IMR-90 (cell line): ENCODE measurements at regions not wholly inside any gene's neighbourhood (a gene's known extent, or its start where the extent isn't known, plus 50 kb on each side); places are given as distances from the start of the nearest gene placed in this dataset.

Experiments
- ATAC-seq: fragments of 200-7000 bp; cut with Tn5 transposase; 2 replicates; pipeline ENCODE4 v1.9.1; 2020; ENCODE audit warnings: low read depth, mild to moderate bottlenecking, moderate library complexity
- BruUV-seq: library from RNA; stranded (reverse); fragments of 400-500 nt; replicated peaks from 2 replicates; lab custom pipeline; 2021; lab: Mats Ljungman, UMichigan
- CTCF ChIA-PET: fragments of 300-600 bp; formaldehyde crosslinking; extraction: SDS; loops from one replicate; lab custom pipeline; 2021; ENCODE audit warnings: antibody characterized with exemption; lab: Yijun Ruan, JAX
- POLR2A ChIA-PET: fragments of 300-600 bp; sonication (Branson Sonifier 250); formaldehyde crosslinking; loops from one replicate; lab custom pipeline; 2022; ENCODE audit warnings: antibody characterized with exemption; ENCODE audit not compliant: unreplicated experiment; lab: Charles Lee
- DNase-seq: peaks from one replicate; pipeline ENCODE4 v3.0.0; 2013
- H2AFZ ChIP-seq: replicated peaks from 2 replicates; pipeline ENCODE3; 2013; ENCODE audit warnings: low read length, mild to moderate bottlenecking; ENCODE audit not compliant: poor library complexity
- H2AK5ac ChIP-seq: 2 replicates; pipeline ENCODE4 v1.6.1; 2013; ENCODE audit warnings: low read depth, low read length, inconsistent platforms
- H2AK9ac ChIP-seq: replicated peaks from 2 replicates; pipeline ENCODE3; 2013; ENCODE audit warnings: mild to moderate bottlenecking, low read depth, low read length, moderate library complexity; ENCODE audit not compliant: poor library complexity
- H2BK120ac ChIP-seq: 2 replicates; pipeline ENCODE4 v1.6.1; 2013; ENCODE audit warnings: low read depth, low read length, inconsistent platforms
- H2BK15ac ChIP-seq: 3 replicates; pipeline ENCODE4 v1.6.1; 2013; ENCODE audit warnings: low read depth, low read length, inconsistent platforms
- H2BK20ac ChIP-seq: 2 replicates; pipeline ENCODE4 v1.6.1; 2013; ENCODE audit warnings: low read depth, mild to moderate bottlenecking, inconsistent platforms, low read length, moderate library complexity
- H2BK5ac ChIP-seq: 2 replicates; pipeline ENCODE4 v1.6.1; 2013; ENCODE audit warnings: mild to moderate bottlenecking, low read depth, low read length, inconsistent platforms; ENCODE audit not compliant: poor library complexity, severe bottlenecking
- H3K14ac ChIP-seq: replicated peaks from 2 replicates; pipeline ENCODE4 v1.6.1; 2013; ENCODE audit warnings: low read depth, low read length, inconsistent platforms
- H3K18ac ChIP-seq: 2 replicates; pipeline ENCODE4 v1.6.1; 2013; ENCODE audit warnings: low read depth, low read length, control low read depth
- H3K23ac ChIP-seq: 2 replicates; pipeline ENCODE4 v1.6.1; 2013; ENCODE audit warnings: low read depth, low read length, inconsistent platforms
- H3K27ac ChIP-seq: 2 replicates; pipeline ENCODE4 v1.5.1; 2013; ENCODE audit warnings: mild to moderate bottlenecking, control low read depth, low read length; ENCODE audit not compliant: insufficient read depth
- H3K27me3 ChIP-seq: 2 replicates; pipeline ENCODE4 v1.6.1; 2013; ENCODE audit warnings: low read length; ENCODE audit not compliant: control insufficient read depth, insufficient read depth
- H3K36me3 ChIP-seq: 2 replicates; pipeline ENCODE4 v1.6.1; 2013; ENCODE audit warnings: low read length, mixed read lengths; ENCODE audit not compliant: control insufficient read depth, insufficient read depth
- H3K4ac ChIP-seq: 2 replicates; pipeline ENCODE4 v1.6.1; 2013; ENCODE audit warnings: low read depth, low read length, inconsistent platforms
- H3K4me1 ChIP-seq: 2 replicates; pipeline ENCODE4 v1.6.1; 2013; ENCODE audit warnings: low read length, mixed read lengths; ENCODE audit not compliant: control insufficient read depth, insufficient read depth
- H3K4me2 ChIP-seq: 2 replicates; pipeline ENCODE4 v1.6.1; 2013; ENCODE audit warnings: low read depth, mild to moderate bottlenecking, control low read depth, low read length, moderate library complexity
- H3K4me3 ChIP-seq: 2 replicates; pipeline ENCODE4 v1.5.1; 2013; ENCODE audit warnings: low read depth, mild to moderate bottlenecking, control low read depth, low read length, moderate library complexity; ENCODE audit not compliant: insufficient read depth
- H3K56ac ChIP-seq: 2 replicates; pipeline ENCODE4 v1.6.1; 2013; ENCODE audit warnings: low read length, inconsistent platforms; ENCODE audit not compliant: insufficient read depth; ENCODE audit errors: extremely low read depth
- H3K79me1 ChIP-seq, 2 experiments: 2 replicates each; pipeline ENCODE4 v1.6.1; 2013; ENCODE audit warnings: low read length in 2 of 2, inconsistent platforms in 1 of 2, low read depth in 1 of 2
- H3K9ac ChIP-seq: 2 replicates; pipeline ENCODE4 v1.6.1; 2013; ENCODE audit warnings: low read depth, low read length, control low read depth
- H3K9me1 ChIP-seq: 2 replicates; pipeline ENCODE4 v1.6.1; 2013; ENCODE audit warnings: low read length, inconsistent platforms; ENCODE audit not compliant: insufficient read depth
- H3K9me3 ChIP-seq: 2 replicates; pipeline ENCODE4 v1.6.1; 2013; ENCODE audit warnings: low read length; ENCODE audit not compliant: control insufficient read depth, insufficient read depth
- H4K20me1 ChIP-seq: 2 replicates; pipeline ENCODE4 v1.6.1; 2013; ENCODE audit warnings: low read length, inconsistent platforms; ENCODE audit not compliant: insufficient read depth
- H4K5ac ChIP-seq: 2 replicates; pipeline ENCODE4 v1.6.1; 2013; ENCODE audit warnings: mild to moderate bottlenecking, low read depth, low read length, control low read depth
- H4K8ac ChIP-seq, 2 experiments: 2 replicates each; pipeline ENCODE4 v1.6.1; 2013; ENCODE audit warnings: low read depth in 2 of 2, low read length in 2 of 2, control low read depth in 1 of 2, inconsistent platforms in 1 of 2
- H4K91ac ChIP-seq: 2 replicates; pipeline ENCODE4 v1.6.1; 2013; ENCODE audit warnings: low read depth, low read length, inconsistent platforms; ENCODE audit not compliant: insufficient read depth
- BHLHE40 ChIP-seq: fragments of 150-350 bp; IDR thresholded peaks from 2 replicates; pipeline ENCODE4 v1.6.1; 2016; ENCODE audit warnings: mild to moderate bottlenecking, low read depth, low read length
- CEBPB ChIP-seq: IDR thresholded peaks from 2 replicates; pipeline ENCODE4 v1.6.1; 2012; ENCODE audit warnings: low read depth, low read length, improper control_type of control experiment
- CHD1 ChIP-seq: IDR thresholded peaks from 2 replicates; pipeline ENCODE4 v1.6.1; 2012; ENCODE audit warnings: low read depth, low read length, improper control_type of control experiment
- ELK1 ChIP-seq: fragments of 150-350 bp; IDR thresholded peaks from 2 replicates; pipeline ENCODE4 v1.6.1; 2016; ENCODE audit warnings: low read depth, mild to moderate bottlenecking, low read length, moderate library complexity, borderline replicate concordance
- FOS ChIP-seq: fragments of 150-350 bp; IDR thresholded peaks from 2 replicates; pipeline ENCODE4 v1.6.1; 2016; ENCODE audit warnings: low read depth, low read length
- MAFK ChIP-seq: IDR thresholded peaks from 2 replicates; pipeline ENCODE4 v1.6.1; 2012; ENCODE audit warnings: low read depth, low read length, improper control_type of control experiment
- MAZ ChIP-seq: IDR thresholded peaks from 2 replicates; pipeline ENCODE4 v1.6.1; 2012; ENCODE audit warnings: low read depth, mild to moderate bottlenecking, low read length, improper control_type of control experiment, moderate library complexity, borderline replicate concordance
- MXI1 ChIP-seq: IDR thresholded peaks from 2 replicates; pipeline ENCODE4 v1.6.1; 2012; ENCODE audit warnings: low read depth, mild to moderate bottlenecking, low read length, moderate library complexity, borderline replicate concordance
- NFE2L2 ChIP-seq: fragments of 150-350 bp; IDR thresholded peaks from 2 replicates; pipeline ENCODE4 v1.6.1; 2016; ENCODE audit warnings: low read depth, mild to moderate bottlenecking, low read length
- POLR2A ChIP-seq: IDR thresholded peaks from 2 replicates; pipeline ENCODE4 v1.6.1; 2012; ENCODE audit warnings: mild to moderate bottlenecking, low read depth, low read length
- RAD21 ChIP-seq: IDR thresholded peaks from 2 replicates; pipeline ENCODE4 v1.6.1; 2012; ENCODE audit warnings: low read length, improper control_type of control experiment
- RCOR1 ChIP-seq: IDR thresholded peaks from 2 replicates; pipeline ENCODE4 v1.6.1; 2012; ENCODE audit warnings: mild to moderate bottlenecking, low read length, improper control_type of control experiment; ENCODE audit not compliant: insufficient replicate concordance
- RFX5 ChIP-seq: IDR thresholded peaks from 2 replicates; pipeline ENCODE4 v1.8.0; 2012; ENCODE audit warnings: low read depth, mild to moderate bottlenecking, low read length, moderate library complexity
- SMC3 ChIP-seq: fragments of 150-350 bp; IDR thresholded peaks from 2 replicates; pipeline ENCODE4 v1.6.1; 2016; ENCODE audit warnings: low read depth, mild to moderate bottlenecking, antibody characterized with exemption, low read length, moderate library complexity
- WGBS, 2 experiments: methylation state at CpG; one replicate each; pipeline versions ENCODE4 v1.1.5 to v1.1.7; 2013; ENCODE audit warnings: missing lambda C conversion rate in 2 of 2; ENCODE audit not compliant: insufficient read length in 1 of 2; ENCODE audit errors: extremely low coverage in 2 of 2; 5-methylcytosine and 5-hydroxymethylcytosine counted together
- dilution Hi-C: fragments of 300-500 bp; cut with HindIII; formaldehyde crosslinking; loops from one replicate; pipeline ENCODE4 v1.14.3; 2018; ENCODE audit warnings: low sequenced_read_pairs; ENCODE audit not compliant: unreplicated experiment
- in situ Hi-C: fragments of 300-500 bp; cut with MboI; formaldehyde crosslinking; loops from 3 replicates; pipeline ENCODE4 v1.14.3; 2019; ENCODE audit warnings: low sequenced_read_pairs, inconsistent platforms, mixed read lengths
- intact Hi-C: fragments of 100-400 bp; cut with micrococcal nuclease; formaldehyde crosslinking; loops from 2 replicates; pipeline ENCODE4 v1.10.0; 2022
- TF ChIP-seq, protein P1 (sequence below): conservative IDR thresholded peaks from 2 replicates; pipeline ENCODE4 v1.5.1; 2012; ENCODE audit warnings: mild to moderate bottlenecking, low read depth, low read length, improper control_type of control experiment
- TF ChIP-seq, protein P2 (sequence below): fragments of 150-350 bp; IDR thresholded peaks from 2 replicates; pipeline ENCODE4 v1.6.1; 2017; ENCODE audit warnings: mild to moderate bottlenecking, antibody characterized with exemption, low read length, low read depth

DNA sequence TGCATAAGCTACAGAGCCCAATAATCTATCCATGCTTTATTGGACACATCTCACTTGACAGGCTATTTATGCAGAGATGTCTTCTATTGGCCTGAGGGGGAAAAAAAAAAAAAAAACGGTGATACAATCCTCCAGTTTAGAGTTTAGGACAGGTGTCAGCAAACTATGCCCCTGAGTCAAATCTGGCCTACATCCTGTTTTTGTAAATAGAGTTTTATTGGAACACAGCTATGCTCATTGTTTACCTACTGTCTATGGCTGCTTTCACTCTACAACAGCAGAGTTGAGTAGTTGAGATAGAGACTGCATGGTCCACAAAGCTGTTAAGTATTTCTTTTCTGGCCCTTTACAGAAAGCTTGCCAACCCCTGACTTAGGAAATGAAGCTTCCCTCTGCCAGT lies 403.1 kb downstream of the C12orf75 start:
- in situ Hi-C loops = no loop called here

More for the DNA sequence above, 403.1 kb downstream of the C12orf75 start:
- Histone ChIP-seq H3K36me3 (no peaks in the 10 kb centered on the region), H3K4ac (no peak overlapping the region), H2BK20ac (no peak overlapping the region), H2BK5ac (no peak overlapping the region), H3K79me1 (no peaks in the 10 kb centered on the region), H4K20me1 (no peaks in the 10 kb centered on the region), H4K91ac (no peak overlapping the region), H2BK15ac (no peak overlapping the region), H3K9me1 (peaks cover 2% of the 10 kb centered on the region; the same call in 1 of the 2 replicates), H3K18ac (no peak overlapping the region), H3K9ac (no peak overlapping the region), H3K27ac (no peak overlapping the region), H3K23ac (no peak overlapping the region), H3K9me3 (no peaks in the 10 kb centered on the region), H3K27me3 (peaks cover 18% of the 10 kb centered on the region), H2AK9ac (no peak overlapping the region), H3K4me3 (no peak overlapping the region), H4K8ac (no peak overlapping the region), H3K56ac (no peak overlapping the region), H3K4me1 (no peaks in the 10 kb centered on the region), H2AK5ac (no peak overlapping the region), H2AFZ (no peak overlapping the region), H3K4me2 (no peak overlapping the region), H2BK120ac (no peak overlapping the region), H3K14ac (no peak overlapping the region), H4K5ac (no peak overlapping the region)
- intact Hi-C loops (no loop called here), dilution Hi-C loops (no loop called here)
- ChIA-PET POLR2A (no interaction called here), CTCF (no interaction called here)
- DNase-seq (no peak), ATAC-seq (no peak)
- TF ChIP-seq POLR2A = no peak
- TF ChIP-seq CHD1 = no peak
- no peak for TF ChIP-seq FOS
- TF ChIP-seq MAZ = no peak
- TF ChIP-seq BHLHE40 = no peak
- TF ChIP-seq RFX5 = no peak
- no peak for TF ChIP-seq NFE2L2
- TF ChIP-seq, protein P1, sequence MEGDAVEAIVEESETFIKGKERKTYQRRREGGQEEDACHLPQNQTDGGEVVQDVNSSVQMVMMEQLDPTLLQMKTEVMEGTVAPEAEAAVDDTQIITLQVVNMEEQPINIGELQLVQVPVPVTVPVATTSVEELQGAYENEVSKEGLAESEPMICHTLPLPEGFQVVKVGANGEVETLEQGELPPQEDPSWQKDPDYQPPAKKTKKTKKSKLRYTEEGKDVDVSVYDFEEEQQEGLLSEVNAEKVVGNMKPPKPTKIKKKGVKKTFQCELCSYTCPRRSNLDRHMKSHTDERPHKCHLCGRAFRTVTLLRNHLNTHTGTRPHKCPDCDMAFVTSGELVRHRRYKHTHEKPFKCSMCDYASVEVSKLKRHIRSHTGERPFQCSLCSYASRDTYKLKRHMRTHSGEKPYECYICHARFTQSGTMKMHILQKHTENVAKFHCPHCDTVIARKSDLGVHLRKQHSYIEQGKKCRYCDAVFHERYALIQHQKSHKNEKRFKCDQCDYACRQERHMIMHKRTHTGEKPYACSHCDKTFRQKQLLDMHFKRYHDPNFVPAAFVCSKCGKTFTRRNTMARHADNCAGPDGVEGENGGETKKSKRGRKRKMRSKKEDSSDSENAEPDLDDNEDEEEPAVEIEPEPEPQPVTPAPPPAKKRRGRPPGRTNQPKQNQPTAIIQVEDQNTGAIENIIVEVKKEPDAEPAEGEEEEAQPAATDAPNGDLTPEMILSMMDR = no peak
- no peak for TF ChIP-seq CEBPB
- no peak for TF ChIP-seq MAFK
- no peak for TF ChIP-seq RAD21
- TF ChIP-seq ELK1 = no peak
- no peak for TF ChIP-seq SMC3
- no peak for TF ChIP-seq MXI1
- TF ChIP-seq, protein P2, sequence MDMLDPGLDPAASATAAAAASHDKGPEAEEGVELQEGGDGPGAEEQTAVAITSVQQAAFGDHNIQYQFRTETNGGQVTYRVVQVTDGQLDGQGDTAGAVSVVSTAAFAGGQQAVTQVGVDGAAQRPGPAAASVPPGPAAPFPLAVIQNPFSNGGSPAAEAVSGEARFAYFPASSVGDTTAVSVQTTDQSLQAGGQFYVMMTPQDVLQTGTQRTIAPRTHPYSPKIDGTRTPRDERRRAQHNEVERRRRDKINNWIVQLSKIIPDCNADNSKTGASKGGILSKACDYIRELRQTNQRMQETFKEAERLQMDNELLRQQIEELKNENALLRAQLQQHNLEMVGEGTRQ = no peak
- no peak for TF ChIP-seq RCOR1
- BruUV-seq = no TSS peak
- WGBS, 2 experiments = no CpG with 5 or more reads among the region's 1 CpG
